Neural cell (in vitro differentiated cells): ENCODE measurements at regions not wholly inside any gene's neighbourhood (a gene's known extent, or its start where the extent isn't known, plus 50 kb on each side); places are given as distances from the start of the nearest gene placed in this dataset.

ENCODE experiments used
- H2AFZ ChIP-seq: fragments of 200-600, 300-800 bp; sonication (generic), shearing (Covaris generic); 2 replicates; pipeline ENCODE4 v1.6.0; 2014; ENCODE audit warnings: low read depth, mild to moderate bottlenecking, antibody characterized with exemption, low read length, moderate library complexity
- H3F3A ChIP-seq: fragments of 200-600 bp; shearing (Covaris generic); 2 replicates; pipeline ENCODE4 v1.6.1; 2016; ENCODE audit warnings: mild to moderate bottlenecking, moderate library complexity, mixed read lengths, antibody characterized with exemption, low read length; ENCODE audit not compliant: insufficient read depth, poor library complexity, severe bottlenecking
- H3K27ac ChIP-seq: fragments of 200-600, 300-800 bp; sonication (generic), shearing (Covaris generic); 2 replicates; pipeline ENCODE4 v1.5.1; 2014; ENCODE audit warnings: mild to moderate bottlenecking, low read length, moderate library complexity
- H3K27me3 ChIP-seq: fragments of 300-800, 200-600 bp; sonication (generic), shearing (Covaris generic); 2 replicates; pipeline ENCODE4 v1.6.0; 2014; ENCODE audit warnings: mild to moderate bottlenecking, low read depth, low read length, moderate library complexity; ENCODE audit not compliant: insufficient read depth
- H3K36me3 ChIP-seq: fragments of 300-800, 200-600 bp; sonication (generic), shearing (Covaris generic); 2 replicates; pipeline ENCODE4 v1.5.1; 2014; ENCODE audit warnings: mild to moderate bottlenecking, antibody characterized with exemption, low read length, moderate library complexity; ENCODE audit not compliant: insufficient read depth
- H3K4me2 ChIP-seq: fragments of 300-800, 200-600 bp; sonication (generic), shearing (Covaris generic); 2 replicates; pipeline ENCODE4 v1.6.0; 2014; ENCODE audit warnings: mild to moderate bottlenecking, low read length
- H3K4me3 ChIP-seq: fragments of 300-800, 200-600 bp; sonication (generic), shearing (Covaris generic); 2 replicates; pipeline ENCODE4 v1.5.1; 2014; ENCODE audit warnings: mild to moderate bottlenecking, low read length, moderate library complexity
- H3K79me2 ChIP-seq: fragments of 200-600 bp; shearing (Covaris generic); replicated peaks from 2 replicates; pipeline ENCODE4 v1.6.0; 2014; ENCODE audit warnings: mild to moderate bottlenecking, low read length, moderate library complexity; ENCODE audit not compliant: insufficient read depth
- H3K9ac ChIP-seq: fragments of 300-800, 200-600 bp; sonication (generic), shearing (Covaris generic); 2 replicates; pipeline ENCODE4 v1.6.1; 2016; ENCODE audit warnings: mild to moderate bottlenecking, low read length, mixed read lengths
- H3K9me2 ChIP-seq: fragments of 200-600 bp; shearing (Covaris generic); 2 replicates; pipeline ENCODE4 v1.6.1; 2016; ENCODE audit warnings: mild to moderate bottlenecking, low read length, mixed read lengths; ENCODE audit not compliant: insufficient read depth
- H3K9me3 ChIP-seq: fragments of 200-600, 300-800 bp; sonication (generic), shearing (Covaris generic); 2 replicates; pipeline ENCODE4 v1.6.1; 2016; ENCODE audit warnings: mild to moderate bottlenecking, mixed run types, low read length, moderate library complexity, mixed read lengths
- H4K20me1 ChIP-seq: fragments of 200-600 bp; shearing (Covaris generic); 2 replicates; pipeline ENCODE4 v1.6.1; 2016; ENCODE audit warnings: mild to moderate bottlenecking, mixed run types; ENCODE audit not compliant: insufficient read depth
- CTCF ChIP-seq: fragments of 450-650 bp; IDR thresholded peaks from 2 replicates; pipeline ENCODE4 v1.5.1; 2014; ENCODE audit warnings: antibody characterized with exemption, mild to moderate bottlenecking, moderate library complexity; ENCODE audit not compliant: poor library complexity, severe bottlenecking
- EP300 ChIP-seq: fragments of 450-650 bp; conservative IDR thresholded peaks from 2 replicates; pipeline ENCODE4 v1.6.1; 2014; ENCODE audit warnings: antibody characterized with exemption, mild to moderate bottlenecking, moderate library complexity; ENCODE audit not compliant: poor library complexity, severe bottlenecking
- EZH2 ChIP-seq: fragments of 200-600, 300-800 bp; shearing (Covaris generic), sonication (generic); IDR thresholded peaks from 2 replicates; pipeline ENCODE4 v1.6.1; 2014; ENCODE audit warnings: antibody characterized with exemption, low read length, borderline replicate concordance, mild to moderate bottlenecking; ENCODE audit not compliant: insufficient read depth, poor library complexity, severe bottlenecking
- MXI1 ChIP-seq: fragments of 450-650 bp; conservative IDR thresholded peaks from 2 replicates; pipeline ENCODE4 v1.6.1; 2014; ENCODE audit warnings: antibody characterized with exemption, mild to moderate bottlenecking; ENCODE audit not compliant: poor library complexity, severe bottlenecking
- POLR2AphosphoS5 ChIP-seq: IDR thresholded peaks from 2 replicates; pipeline ENCODE4 v1.6.1; 2012
- RAD21 ChIP-seq: fragments of 450-650 bp; conservative IDR thresholded peaks from 2 replicates; pipeline ENCODE4 v1.6.1; 2014; ENCODE audit warnings: antibody characterized with exemption, mild to moderate bottlenecking, moderate library complexity
- REST ChIP-seq: IDR thresholded peaks from 2 replicates; pipeline ENCODE4 v1.6.1; 2012; ENCODE audit warnings: borderline replicate concordance
- SMC3 ChIP-seq: fragments of 450-650 bp; conservative IDR thresholded peaks from 2 replicates; pipeline ENCODE4 v1.6.1; 2014; ENCODE audit warnings: antibody characterized with exemption, mild to moderate bottlenecking, moderate library complexity; ENCODE audit not compliant: poor library complexity
- TAF1 ChIP-seq: IDR thresholded peaks from 2 replicates; pipeline ENCODE4 v1.6.1; 2012; ENCODE audit warnings: low read depth

- Histone ChIP-seq H3K4me3 (no peak overlapping the region), H3F3A (no peaks in the 10 kb centered on the region), H3K36me3 (no peaks in the 10 kb centered on the region), H2AFZ (no peak overlapping the region), H3K9me3 (no peaks in the 10 kb centered on the region), H3K9me2 (no peaks in the 10 kb centered on the region), H3K79me2 (no peaks in the 10 kb centered on the region), H3K4me2 (no peak overlapping the region), H3K27me3 (no peaks in the 10 kb centered on the region), H3K27ac (no peak overlapping the region), H3K9ac (no peak overlapping the region), H4K20me1 (no peaks in the 10 kb centered on the region)
- TF ChIP-seq RAD21 (no peak), MXI1 (no peak), EP300 (no peak), CTCF (no peak), SMC3 (no peak), REST (no peak), POLR2AphosphoS5 (no peak), EZH2 (no peak), TAF1 (no peak)
Measured at GRCh38 chr4:106691749-106692148, 323.2 kb upstream of the GIMD1 start.

- Histone ChIP-seq H3K4me2 (no peak overlapping the region), H3K9ac (no peak overlapping the region), H3K27me3 (no peaks in the 10 kb centered on the region), H3K79me2 (no peaks in the 10 kb centered on the region), H2AFZ (no peak overlapping the region), H3K9me2 (no peaks in the 10 kb centered on the region), H4K20me1 (no peaks in the 10 kb centered on the region), H3K36me3 (no peaks in the 10 kb centered on the region), H3K9me3 (no peaks in the 10 kb centered on the region), H3K27ac (no peak overlapping the region), H3F3A (no peaks in the 10 kb centered on the region), H3K4me3 (no peak overlapping the region)
- no peak for TF ChIP-seq EZH2
- TF ChIP-seq RAD21: no peak
- no peak for TF ChIP-seq REST
- no peak for TF ChIP-seq MXI1
- TF ChIP-seq CTCF: no peak
- no peak for TF ChIP-seq POLR2AphosphoS5
- TF ChIP-seq TAF1: no peak
- no peak for TF ChIP-seq SMC3
- no peak for TF ChIP-seq EP300
Measured at GRCh38 chr4:106690487-106690886, 321.9 kb upstream of the GIMD1 start.
